IMR-90 (cell line): ENCODE measurements at regions not wholly inside any gene's neighbourhood (a gene's known extent, or its start where the extent isn't known, plus 50 kb on each side); places are given as distances from the start of the nearest gene placed in this dataset.

Experiments
- ATAC-seq: fragments of 200-7000 bp; cut with Tn5 transposase; 2 replicates; pipeline ENCODE4 v1.9.1; 2020; ENCODE audit warnings: low read depth, mild to moderate bottlenecking, moderate library complexity
- BruUV-seq: library from RNA; stranded (reverse); fragments of 400-500 nt; replicated peaks from 2 replicates; lab custom pipeline; 2021; lab: Mats Ljungman, UMichigan
- CTCF ChIA-PET: fragments of 300-600 bp; formaldehyde crosslinking; extraction: SDS; loops from one replicate; lab custom pipeline; 2021; ENCODE audit warnings: antibody characterized with exemption; lab: Yijun Ruan, JAX
- POLR2A ChIA-PET: fragments of 300-600 bp; sonication (Branson Sonifier 250); formaldehyde crosslinking; loops from one replicate; lab custom pipeline; 2022; ENCODE audit warnings: antibody characterized with exemption; ENCODE audit not compliant: unreplicated experiment; lab: Charles Lee
- DNase-seq: peaks from one replicate; pipeline ENCODE4 v3.0.0; 2013
- H2AFZ ChIP-seq: replicated peaks from 2 replicates; pipeline ENCODE3; 2013; ENCODE audit warnings: low read length, mild to moderate bottlenecking; ENCODE audit not compliant: poor library complexity
- H2AK5ac ChIP-seq: 2 replicates; pipeline ENCODE4 v1.6.1; 2013; ENCODE audit warnings: low read depth, low read length, inconsistent platforms
- H2AK9ac ChIP-seq: replicated peaks from 2 replicates; pipeline ENCODE3; 2013; ENCODE audit warnings: mild to moderate bottlenecking, low read depth, low read length, moderate library complexity; ENCODE audit not compliant: poor library complexity
- H2BK120ac ChIP-seq: 2 replicates; pipeline ENCODE4 v1.6.1; 2013; ENCODE audit warnings: low read depth, low read length, inconsistent platforms
- H2BK15ac ChIP-seq: 3 replicates; pipeline ENCODE4 v1.6.1; 2013; ENCODE audit warnings: low read depth, low read length, inconsistent platforms
- H2BK20ac ChIP-seq: 2 replicates; pipeline ENCODE4 v1.6.1; 2013; ENCODE audit warnings: low read depth, mild to moderate bottlenecking, inconsistent platforms, low read length, moderate library complexity
- H2BK5ac ChIP-seq: 2 replicates; pipeline ENCODE4 v1.6.1; 2013; ENCODE audit warnings: mild to moderate bottlenecking, low read depth, low read length, inconsistent platforms; ENCODE audit not compliant: poor library complexity, severe bottlenecking
- H3K14ac ChIP-seq: replicated peaks from 2 replicates; pipeline ENCODE4 v1.6.1; 2013; ENCODE audit warnings: low read depth, low read length, inconsistent platforms
- H3K18ac ChIP-seq: 2 replicates; pipeline ENCODE4 v1.6.1; 2013; ENCODE audit warnings: low read depth, low read length, control low read depth
- H3K23ac ChIP-seq: 2 replicates; pipeline ENCODE4 v1.6.1; 2013; ENCODE audit warnings: low read depth, low read length, inconsistent platforms
- H3K27ac ChIP-seq: 2 replicates; pipeline ENCODE4 v1.5.1; 2013; ENCODE audit warnings: mild to moderate bottlenecking, control low read depth, low read length; ENCODE audit not compliant: insufficient read depth
- H3K27me3 ChIP-seq: 2 replicates; pipeline ENCODE4 v1.6.1; 2013; ENCODE audit warnings: low read length; ENCODE audit not compliant: control insufficient read depth, insufficient read depth
- H3K36me3 ChIP-seq: 2 replicates; pipeline ENCODE4 v1.6.1; 2013; ENCODE audit warnings: low read length, mixed read lengths; ENCODE audit not compliant: control insufficient read depth, insufficient read depth
- H3K4ac ChIP-seq: 2 replicates; pipeline ENCODE4 v1.6.1; 2013; ENCODE audit warnings: low read depth, low read length, inconsistent platforms
- H3K4me1 ChIP-seq: 2 replicates; pipeline ENCODE4 v1.6.1; 2013; ENCODE audit warnings: low read length, mixed read lengths; ENCODE audit not compliant: control insufficient read depth, insufficient read depth
- H3K4me2 ChIP-seq: 2 replicates; pipeline ENCODE4 v1.6.1; 2013; ENCODE audit warnings: low read depth, mild to moderate bottlenecking, control low read depth, low read length, moderate library complexity
- H3K4me3 ChIP-seq: 2 replicates; pipeline ENCODE4 v1.5.1; 2013; ENCODE audit warnings: low read depth, mild to moderate bottlenecking, control low read depth, low read length, moderate library complexity; ENCODE audit not compliant: insufficient read depth
- H3K56ac ChIP-seq: 2 replicates; pipeline ENCODE4 v1.6.1; 2013; ENCODE audit warnings: low read length, inconsistent platforms; ENCODE audit not compliant: insufficient read depth; ENCODE audit errors: extremely low read depth
- H3K79me1 ChIP-seq, 2 experiments: 2 replicates each; pipeline ENCODE4 v1.6.1; 2013; ENCODE audit warnings: low read length in 2 of 2, inconsistent platforms in 1 of 2, low read depth in 1 of 2
- H3K9ac ChIP-seq: 2 replicates; pipeline ENCODE4 v1.6.1; 2013; ENCODE audit warnings: low read depth, low read length, control low read depth
- H3K9me1 ChIP-seq: 2 replicates; pipeline ENCODE4 v1.6.1; 2013; ENCODE audit warnings: low read length, inconsistent platforms; ENCODE audit not compliant: insufficient read depth
- H3K9me3 ChIP-seq: 2 replicates; pipeline ENCODE4 v1.6.1; 2013; ENCODE audit warnings: low read length; ENCODE audit not compliant: control insufficient read depth, insufficient read depth
- H4K20me1 ChIP-seq: 2 replicates; pipeline ENCODE4 v1.6.1; 2013; ENCODE audit warnings: low read length, inconsistent platforms; ENCODE audit not compliant: insufficient read depth
- H4K5ac ChIP-seq: 2 replicates; pipeline ENCODE4 v1.6.1; 2013; ENCODE audit warnings: mild to moderate bottlenecking, low read depth, low read length, control low read depth
- H4K8ac ChIP-seq, 2 experiments: 2 replicates each; pipeline ENCODE4 v1.6.1; 2013; ENCODE audit warnings: low read depth in 2 of 2, low read length in 2 of 2, control low read depth in 1 of 2, inconsistent platforms in 1 of 2
- H4K91ac ChIP-seq: 2 replicates; pipeline ENCODE4 v1.6.1; 2013; ENCODE audit warnings: low read depth, low read length, inconsistent platforms; ENCODE audit not compliant: insufficient read depth
- CEBPB ChIP-seq: IDR thresholded peaks from 2 replicates; pipeline ENCODE4 v1.6.1; 2012; ENCODE audit warnings: low read depth, low read length, improper control_type of control experiment
- WGBS, 2 experiments: methylation state at CpG; one replicate each; pipeline versions ENCODE4 v1.1.5 to v1.1.7; 2013; ENCODE audit warnings: missing lambda C conversion rate in 2 of 2; ENCODE audit not compliant: insufficient read length in 1 of 2; ENCODE audit errors: extremely low coverage in 2 of 2; 5-methylcytosine and 5-hydroxymethylcytosine counted together
- dilution Hi-C: fragments of 300-500 bp; cut with HindIII; formaldehyde crosslinking; loops from one replicate; pipeline ENCODE4 v1.14.3; 2018; ENCODE audit warnings: low sequenced_read_pairs; ENCODE audit not compliant: unreplicated experiment
- in situ Hi-C: fragments of 300-500 bp; cut with MboI; formaldehyde crosslinking; loops from 3 replicates; pipeline ENCODE4 v1.14.3; 2019; ENCODE audit warnings: low sequenced_read_pairs, inconsistent platforms, mixed read lengths
- intact Hi-C: fragments of 100-400 bp; cut with micrococcal nuclease; formaldehyde crosslinking; loops from 2 replicates; pipeline ENCODE4 v1.10.0; 2022
- TF ChIP-seq, protein P1 (sequence below): fragments of 150-350 bp; IDR thresholded peaks from 2 replicates; pipeline ENCODE4 v1.6.1; 2016; ENCODE audit warnings: low read depth, mild to moderate bottlenecking, low read length, moderate library complexity, borderline replicate concordance

DNA sequence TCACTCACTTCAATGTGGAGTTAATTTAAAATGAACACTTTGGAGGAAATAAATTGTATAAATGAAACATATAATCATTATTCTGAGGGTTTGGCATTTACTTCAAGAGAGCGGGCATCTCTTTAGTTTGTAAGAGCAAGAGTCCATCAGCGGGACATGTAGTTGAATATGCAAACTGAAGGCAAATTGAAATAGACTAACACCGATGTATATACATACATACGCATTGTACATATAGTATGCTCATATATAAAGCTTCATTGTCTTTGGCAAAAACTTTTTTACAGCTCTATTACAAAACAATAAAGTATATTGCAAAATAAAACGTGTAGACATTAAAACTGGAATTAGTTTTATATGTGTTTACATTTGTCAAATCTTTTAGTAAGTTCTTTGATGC lies 328.9 kb downstream of the LTN1 start:
- Histone ChIP-seq H3K27ac (no peak overlapping the region), H4K5ac (no peak overlapping the region), H4K8ac (no peak overlapping the region), H2BK5ac (no peak overlapping the region), H3K27me3 (no peaks in the 10 kb centered on the region), H4K20me1 (no peaks in the 10 kb centered on the region), H3K18ac (no peak overlapping the region), H3K56ac (no peak overlapping the region), H3K14ac (no peak overlapping the region), H3K4me2 (no peak overlapping the region), H2BK15ac (no peak overlapping the region), H4K91ac (no peak overlapping the region), H3K9me3 (no peaks in the 10 kb centered on the region; the same call in 1 of the 2 replicates), H2AFZ (no peak overlapping the region), H2AK5ac (no peak overlapping the region), H2BK120ac (no peak overlapping the region), H3K4me3 (no peak overlapping the region), H2AK9ac (no peak overlapping the region), H3K4me1 (no peaks in the 10 kb centered on the region), H2BK20ac (no peak overlapping the region), H3K79me1 (no peaks in the 10 kb centered on the region), H3K9me1 (no peaks in the 10 kb centered on the region), H3K23ac (no peak overlapping the region), H3K9ac (no peak overlapping the region), H3K4ac (no peak overlapping the region), H3K36me3 (no peaks in the 10 kb centered on the region)
- BruUV-seq, result no TSS peak
- ATAC-seq (no peak), DNase-seq (no peak)
- intact Hi-C loops (no loop called here), dilution Hi-C loops (no loop called here), in situ Hi-C loops (no loop called here)
- ChIA-PET CTCF (no interaction called here), POLR2A (no interaction called here)
- TF ChIP-seq, protein P1, sequence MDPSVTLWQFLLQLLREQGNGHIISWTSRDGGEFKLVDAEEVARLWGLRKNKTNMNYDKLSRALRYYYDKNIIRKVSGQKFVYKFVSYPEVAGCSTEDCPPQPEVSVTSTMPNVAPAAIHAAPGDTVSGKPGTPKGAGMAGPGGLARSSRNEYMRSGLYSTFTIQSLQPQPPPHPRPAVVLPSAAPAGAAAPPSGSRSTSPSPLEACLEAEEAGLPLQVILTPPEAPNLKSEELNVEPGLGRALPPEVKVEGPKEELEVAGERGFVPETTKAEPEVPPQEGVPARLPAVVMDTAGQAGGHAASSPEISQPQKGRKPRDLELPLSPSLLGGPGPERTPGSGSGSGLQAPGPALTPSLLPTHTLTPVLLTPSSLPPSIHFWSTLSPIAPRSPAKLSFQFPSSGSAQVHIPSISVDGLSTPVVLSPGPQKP, result no peak
- no peak for TF ChIP-seq CEBPB
- WGBS, 2 experiments, result no CpG with 5 or more reads among the region's 5 CpGs
